DND-41 (cell line): ENCODE measurements at regions not wholly inside any gene's neighbourhood (a gene's known extent, or its start where the extent isn't known, plus 50 kb on each side); places are given as distances from the start of the nearest gene placed in this dataset.

Experiments
- ATAC-seq: fragments of 200-7000 bp; cut with Tn5 transposase; 3 replicates; pipeline ENCODE4 v1.9.1; 2021; ENCODE audit warnings: low read depth; ENCODE audit not compliant: insufficient read depth
- DNase-seq: peaks from one replicate; pipeline ENCODE4 v3.0.0-alpha.2; 2020
- H2AFZ ChIP-seq: 2 replicates; pipeline ENCODE4 v1.6.0; 2012; ENCODE audit warnings: low read depth, low read length
- H3K27ac ChIP-seq: 2 replicates; pipeline ENCODE4 v1.5.1; 2012; ENCODE audit warnings: low read length, inconsistent platforms
- H3K27me3 ChIP-seq: fragments of 200-600 bp; sonication (generic); 2 replicates; pipeline ENCODE4 v1.6.0; 2012; ENCODE audit warnings: low read length, mild to moderate bottlenecking, inconsistent platforms; ENCODE audit not compliant: insufficient read depth, poor library complexity
- H3K36me3 ChIP-seq: 2 replicates; pipeline ENCODE4 v1.5.1; 2012; ENCODE audit warnings: low read length, inconsistent platforms; ENCODE audit not compliant: insufficient read depth
- H3K4me1 ChIP-seq: 2 replicates; pipeline ENCODE4 v1.5.1; 2012; ENCODE audit warnings: mild to moderate bottlenecking, low read length; ENCODE audit not compliant: insufficient read depth
- H3K4me2 ChIP-seq: 2 replicates; pipeline ENCODE4 v1.6.0; 2012; ENCODE audit warnings: mild to moderate bottlenecking, moderate library complexity, low read length, inconsistent platforms; ENCODE audit not compliant: insufficient read depth
- H3K4me3 ChIP-seq, 2 experiments: fragments of 200-600 bp in 1 of 2; shearing (Covaris generic) in 1 of 2; 2 replicates each; pipeline ENCODE4 v1.5.1; 2012 to 2016; ENCODE audit warnings: inconsistent platforms in 2 of 2, low read length in 2 of 2, mild to moderate bottlenecking in 2 of 2, low read depth in 1 of 2, moderate library complexity in 1 of 2
- H3K79me2 ChIP-seq: 2 replicates; pipeline ENCODE4 v1.6.0; 2012; ENCODE audit warnings: low read length, inconsistent platforms; ENCODE audit not compliant: insufficient read depth
- H3K9ac ChIP-seq: 2 replicates; pipeline ENCODE4 v1.6.0; 2012; ENCODE audit warnings: low read depth, mild to moderate bottlenecking, inconsistent platforms, low read length, moderate library complexity
- H3K9me3 ChIP-seq: 2 replicates; pipeline ENCODE4 v1.5.1; 2012; ENCODE audit warnings: low read length, moderate library complexity, mild to moderate bottlenecking, inconsistent platforms; ENCODE audit not compliant: insufficient read depth, severe bottlenecking
- H4K20me1 ChIP-seq: 2 replicates; pipeline ENCODE4 v1.6.0; 2012; ENCODE audit warnings: low read length; ENCODE audit not compliant: insufficient read depth
- CTCF ChIP-seq: IDR thresholded peaks from 2 replicates; pipeline ENCODE4 v1.5.1; 2012; ENCODE audit warnings: borderline replicate concordance, low read length, moderate library complexity, mild to moderate bottlenecking; ENCODE audit not compliant: poor library complexity, severe bottlenecking; ENCODE audit errors: extremely low read depth
- EZH2 ChIP-seq: IDR thresholded peaks from 3 replicates; pipeline ENCODE4 v1.6.1; 2012; ENCODE audit warnings: borderline replicate concordance, low read depth, mild to moderate bottlenecking, moderate library complexity, low read length, inconsistent platforms; ENCODE audit not compliant: severe bottlenecking

- no peak for TF ChIP-seq CTCF
- no peak for TF ChIP-seq EZH2
- Histone ChIP-seq H3K4me3 (no peak overlapping the region), H3K9me3 (peaks cover 10% of the 10 kb centered on the region), H4K20me1 (no peaks in the 10 kb centered on the region), H3K4me1 (no peaks in the 10 kb centered on the region), H3K9ac (no peak overlapping the region), H3K36me3 (no peaks in the 10 kb centered on the region), H3K79me2 (no peaks in the 10 kb centered on the region), H3K27me3 (no peaks in the 10 kb centered on the region), H3K4me2 (no peak overlapping the region), H3K27ac (no peak overlapping the region), H2AFZ (no peak overlapping the region)
- DNase-seq (no peak), ATAC-seq (no peak)
Measured at GRCh38 chr1:29524285-29525065, 288.2 kb downstream of the PTPRU start.

DNA sequence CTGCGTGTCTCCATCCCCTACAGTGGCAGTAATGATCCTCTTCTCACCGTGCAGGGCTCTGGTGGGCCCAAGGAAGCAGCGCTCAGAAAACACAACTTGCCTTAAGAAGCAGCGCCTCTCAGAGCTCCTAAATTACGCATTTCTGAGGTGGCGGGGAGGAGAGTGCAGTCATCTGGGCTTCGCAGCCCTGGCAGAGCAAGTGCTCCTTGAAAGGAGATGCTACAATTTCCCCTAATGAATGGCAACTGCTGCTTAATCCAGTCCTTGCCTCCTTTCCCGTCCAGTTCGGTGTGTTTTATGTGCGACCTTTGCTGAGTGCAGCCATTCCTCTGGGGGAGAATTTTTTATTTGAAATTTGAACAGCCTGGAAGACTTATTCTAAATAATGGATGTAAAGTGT, 287.3 kb downstream of the PTPRU start:
- no peak overlapping the region for H3K4me2 ChIP-seq
- H3K27me3 ChIP-seq: no peaks in the 10 kb centered on the region
- H3K4me3 ChIP-seq: no peak overlapping the region
- DNase-seq: no peak
- no peaks in the 10 kb centered on the region for H3K4me1 ChIP-seq
- no peak for TF ChIP-seq CTCF
- TF ChIP-seq EZH2: no peak
- H4K20me1 ChIP-seq: no peaks in the 10 kb centered on the region
- H2AFZ ChIP-seq: no peak overlapping the region
- no peak overlapping the region for H3K9ac ChIP-seq
- ATAC-seq: no peak
- H3K9me3 ChIP-seq: peaks cover 5% of the 10 kb centered on the region
- no peak overlapping the region for H3K27ac ChIP-seq
- no peaks in the 10 kb centered on the region for H3K36me3 ChIP-seq
- no peaks in the 10 kb centered on the region for H3K79me2 ChIP-seq

GRCh38 chr1:29523136-29523535, 286.8 kb downstream of the PTPRU start:
- no peak for ATAC-seq
- DNase-seq: no peak
- H3K27me3 ChIP-seq: no peaks in the 10 kb centered on the region
- H3K4me2 ChIP-seq: no peak overlapping the region
- peaks cover 5% of the 10 kb centered on the region for H3K9me3 ChIP-seq
- no peak for TF ChIP-seq CTCF
- TF ChIP-seq EZH2: no peak
- H3K4me3 ChIP-seq: no peak overlapping the region
- no peak overlapping the region for H2AFZ ChIP-seq
- no peak overlapping the region for H3K9ac ChIP-seq
- no peaks in the 10 kb centered on the region for H3K36me3 ChIP-seq
- H3K27ac ChIP-seq: no peak overlapping the region
- H4K20me1 ChIP-seq: no peaks in the 10 kb centered on the region
- H3K4me1 ChIP-seq: no peaks in the 10 kb centered on the region
- no peaks in the 10 kb centered on the region for H3K79me2 ChIP-seq
